Body of pancreas (tissue), 4 donors: ENCODE measurements at regions not wholly inside any gene's neighbourhood (a gene's known extent, or its start where the extent isn't known, plus 50 kb on each side); places are given as distances from the start of the nearest gene placed in this dataset.

Experiments used
- ATAC-seq: fragments of 150-250 bp; one replicate; pipeline ENCODE4 v1.9.1; 2016
- DNase-seq, 4 donors: peaks; one replicate each; pipeline ENCODE4 v3.0.0-alpha.2; 2019
- H3K27ac ChIP-seq, 4 donors: fragments of 200-600 bp; sonication (generic); 1 replicate in 3 of 4; 2 replicates in 1 of 4; pipeline versions ENCODE4 v1.5.1 to v1.6.1; 2016 to 2019; ENCODE audit warnings: mild to moderate bottlenecking in 1 of 4, mixed read lengths in 1 of 4, moderate library complexity in 1 of 4
- H3K27me3 ChIP-seq, 2 donors: fragments of 200-600 bp; sonication (generic); one replicate each; pipeline ENCODE4 v1.6.0; 2016; ENCODE audit warnings: mild to moderate bottlenecking in 1 of 2
- H3K36me3 ChIP-seq, 2 donors: fragments of 200-600 bp; sonication (generic); replicated peaks in 1 of 2; 2 replicates each; pipeline ENCODE4 v1.5.1; 2016; ENCODE audit warnings: low read depth in 2 of 2; ENCODE audit not compliant: insufficient read depth in 1 of 2
- H3K4me1 ChIP-seq: fragments of 200-600 bp; sonication (generic); one replicate; pipeline ENCODE4 v1.6.0; 2016
- H3K4me3 ChIP-seq, 2 donors: fragments of 200-600 bp; sonication (generic); 1 replicate in 1 of 2; 2 replicates in 1 of 2; pipeline ENCODE4 v1.5.1; 2016 to 2019
- H3K9me3 ChIP-seq, 3 donors: fragments of 200-600 bp; sonication (generic); 1 replicate in 2 of 3; 2 replicates in 1 of 3; pipeline ENCODE4 v1.5.1; 2016
- CTCF ChIP-seq, 7 experiments: fragments of 450-650 bp in 4 of 7; fragments of 200-600 bp in 3 of 7; sonication (generic) in 3 of 7; IDR thresholded peaks; one replicate each; pipeline ENCODE4 v1.5.1; 2016 to 2019; ENCODE audit warnings: antibody characterized with exemption in 7 of 7
- POLR2A ChIP-seq, 3 donors: fragments of 450-650 bp; IDR thresholded peaks; one replicate each; pipeline ENCODE4 v1.6.1; 2016; ENCODE audit warnings: antibody characterized with exemption in 3 of 3, mild to moderate bottlenecking in 2 of 3
- WGBS, 2 donors: methylation state at CpG; one replicate each; pipeline ENCODE4 v1.1.5; 2017; 5-methylcytosine and 5-hydroxymethylcytosine counted together
- intact Hi-C: fragments of 100-400 bp; cut with DNase I; formaldehyde crosslinking; loops from one replicate; pipeline ENCODE4 v1.15.1; 2023

- H3K27me3 ChIP-seq, result no peaks in the 10 kb centered on the region
- no peak for ATAC-seq
- WGBS, 2 donors, result 40 to 57% methylated on average over 4 of the region's 4 CpGs
- no peak overlapping the region for H3K27ac ChIP-seq
- H3K4me1 ChIP-seq, result no peaks in the 10 kb centered on the region
- DNase-seq, result no peak
- TF ChIP-seq POLR2A (IDR thresholded peaks at IDR 0.05) (no peak), CTCF (IDR thresholded peaks at IDR 0.05) (no peak)
- no peak overlapping the region for H3K4me3 ChIP-seq
- no peaks in the 10 kb centered on the region for H3K36me3 ChIP-seq
- no peaks in the 10 kb centered on the region for H3K9me3 ChIP-seq
- intact Hi-C loops, result no loop called here
Measured at GRCh38 chr13:72570019-72570418, 157.4 kb downstream of the MZT1 start.

- H3K4me3 ChIP-seq, result no peak overlapping the region
- no peaks in the 10 kb centered on the region for H3K36me3 ChIP-seq
- TF ChIP-seq CTCF (IDR thresholded peaks at IDR 0.05), result no peak
- TF ChIP-seq POLR2A (IDR thresholded peaks at IDR 0.05), result no peak
- H3K27ac ChIP-seq, result no peak overlapping the region
- no peaks in the 10 kb centered on the region for H3K4me1 ChIP-seq
- intact Hi-C loops, result no loop called here
- no peaks in the 10 kb centered on the region for H3K27me3 ChIP-seq
- no peak for ATAC-seq
- WGBS, 2 donors, result 45 to 53% methylated on average over 5 of the region's 5 CpGs
- H3K9me3 ChIP-seq, result no peaks in the 10 kb centered on the region
- DNase-seq, result no peak
Measured at GRCh38 chr13:72567566-72567965, 159.9 kb downstream of the MZT1 start.

- 68 to 78% methylated on average over 3 of the region's 3 CpGs for WGBS, 2 donors
- Histone ChIP-seq H3K27ac (no peak overlapping the region), H3K27me3 (no peaks in the 10 kb centered on the region), H3K9me3 (no peaks in the 10 kb centered on the region), H3K4me3 (no peak overlapping the region), H3K36me3 (no peaks in the 10 kb centered on the region), H3K4me1 (no peaks in the 10 kb centered on the region)
- TF ChIP-seq CTCF (IDR thresholded peaks at IDR 0.05), result no peak
- TF ChIP-seq POLR2A (IDR thresholded peaks at IDR 0.05), result no peak
- intact Hi-C loops, result no loop called here
- DNase-seq, result no peak
- ATAC-seq, result no peak
Measured at GRCh38 chr13:72566526-72566925, 160.9 kb downstream of the MZT1 start.

GRCh38 chr13:72565893-72566292, 161.5 kb downstream of the MZT1 start:
- H3K36me3 ChIP-seq, result no peaks in the 10 kb centered on the region
- WGBS, 2 donors, result 9 to 14% methylated on average over 1 of the region's 1 CpG
- no peak for DNase-seq
- no peaks in the 10 kb centered on the region for H3K27me3 ChIP-seq
- no peak overlapping the region for H3K4me3 ChIP-seq
- H3K27ac ChIP-seq, result no peak overlapping the region
- ATAC-seq, result no peak
- H3K9me3 ChIP-seq, result no peaks in the 10 kb centered on the region
- intact Hi-C loops, result no loop called here
- no peaks in the 10 kb centered on the region for H3K4me1 ChIP-seq
- TF ChIP-seq POLR2A (IDR thresholded peaks at IDR 0.05), result no peak
- peak in 6 of 7 experiments; percentile 51 to 66 (median 58) for TF ChIP-seq CTCF (IDR thresholded peaks at IDR 0.05)

- Histone ChIP-seq H3K9me3 (no peaks in the 10 kb centered on the region), H3K36me3 (no peaks in the 10 kb centered on the region), H3K4me3 (no peak overlapping the region), H3K4me1 (no peaks in the 10 kb centered on the region), H3K27me3 (no peaks in the 10 kb centered on the region), H3K27ac (no peak overlapping the region)
- TF ChIP-seq POLR2A (IDR thresholded peaks at IDR 0.05) (no peak), CTCF (IDR thresholded peaks at IDR 0.05) (no peak)
- whole genome bisulfite sequencing, 2 donors, result 77 to 84% methylated on average over 2 of the region's 2 CpGs
- ATAC-seq, result no peak
- no peak for DNase-seq
- intact Hi-C loops, result no loop called here
Measured at GRCh38 chr13:72562686-72563085, 164.7 kb downstream of the MZT1 start.
